Spleen (tissue), 11 donors: ENCODE measurements at regions not wholly inside any gene's neighbourhood (a gene's known extent, or its start where the extent isn't known, plus 50 kb on each side); places are given as distances from the start of the nearest gene placed in this dataset.

Experiments
- DNase-seq: peaks from one replicate; pipeline ENCODE4 v3.0.0-alpha.2; 2020
- H3K27ac ChIP-seq, 8 donors: fragments of 200-600 bp; sonication (generic) in 7 of 8; 1 replicate in 4 of 8; 2 replicates in 4 of 8; pipeline versions ENCODE4 v1.5.0 to v1.8.0; 2016 to 2021; ENCODE audit warnings: inconsistent platforms in 4 of 8, mild to moderate bottlenecking in 4 of 8, moderate library complexity in 1 of 8
- H3K27me3 ChIP-seq, 7 donors: fragments of 200-600 bp; sonication (generic) in 6 of 7; replicated peaks in 1 of 7; 1 replicate in 4 of 7; 2 replicates in 3 of 7; pipeline versions ENCODE4 v1.5.0 to v1.8.0; 2016 to 2021; ENCODE audit warnings: inconsistent platforms in 3 of 7, mild to moderate bottlenecking in 1 of 7
- H3K36me3 ChIP-seq, 6 donors: fragments of 200-600 bp; sonication (generic) in 5 of 6; 1 replicate in 4 of 6; 2 replicates in 2 of 6; pipeline versions ENCODE4 v1.5.0 to v1.8.0; 2016 to 2021; ENCODE audit warnings: inconsistent platforms in 2 of 6
- H3K4me1 ChIP-seq, 6 donors: fragments of 200-600 bp; sonication (generic) in 5 of 6; 1 replicate in 3 of 6; 2 replicates in 3 of 6; pipeline versions ENCODE4 v1.5.0 to v1.8.0; 2016 to 2021; ENCODE audit warnings: inconsistent platforms in 3 of 6
- H3K4me3 ChIP-seq, 8 donors: fragments of 200-600 bp; sonication (generic) in 7 of 8; 1 replicate in 4 of 8; 2 replicates in 4 of 8; pipeline versions ENCODE4 v1.5.0 to v1.8.0; 2016 to 2021; ENCODE audit warnings: inconsistent platforms in 4 of 8, mild to moderate bottlenecking in 4 of 8, moderate library complexity in 2 of 8
- H3K9me3 ChIP-seq, 8 donors: fragments of 200-600 bp; sonication (generic) in 7 of 8; 1 replicate in 4 of 8; 2 replicates in 4 of 8; pipeline versions ENCODE4 v1.5.0 to v1.8.0; 2016 to 2021; ENCODE audit warnings: inconsistent platforms in 4 of 8
- POLR2A ChIP-seq, 3 donors: fragments of 450-650 bp; IDR thresholded peaks; one replicate each; pipeline ENCODE4 v1.5.1; 2017; ENCODE audit warnings: antibody characterized with exemption in 3 of 3, mild to moderate bottlenecking in 1 of 3
- POLR2AphosphoS5 ChIP-seq, 3 donors: sonication (generic); formaldehyde crosslinking; IDR thresholded peaks; one replicate each; pipeline ENCODE4 v1.5.1; 2017; ENCODE audit warnings: antibody characterized with exemption in 3 of 3
- WGBS, 5 donors: extraction: QIAGEN DNeasy Blood & Tissue Kit in 3 of 5; methylation state at CpG; one replicate each; pipeline versions ENCODE4 v1.1.5 to v1.1.7; 2013 to 2018; 5-methylcytosine and 5-hydroxymethylcytosine counted together
- intact Hi-C: fragments of 100-400 bp; cut with DNase I; formaldehyde crosslinking; loops from one replicate; pipeline ENCODE4 v1.15.0; 2023; ENCODE audit warnings: low total_unique reads
- TF ChIP-seq, protein P1 (sequence below), 11 experiments: fragments of 200-600 bp in 7 of 11; fragments of 450-650 bp in 4 of 11; sonication (generic) in 4 of 11; IDR thresholded peaks in 8 of 11; conservative IDR thresholded peaks in 3 of 11; 1 replicate in 7 of 11; 2 replicates in 4 of 11; pipeline versions ENCODE4 v1.4.0 to v1.8.0; 2016 to 2021; ENCODE audit warnings: antibody characterized with exemption in 11 of 11, inconsistent platforms in 4 of 11, mild to moderate bottlenecking in 1 of 11
- donor health status: healthy with polysubstance abuse.
- donor health status: DM: no; HTN: no; CAD: no; lungs with moderate emphysema.
- donor health status: DM: no; HTN: no; CAD: no.
- donor health status: Bipolar disorder and iron deficiency.
- donor health status: healthy.
- donor health status: DM: no; HTN: no; CAD: no.
- donor health status: DM: yes; HTN: yes; CAD: no.

- no peaks in the 10 kb centered on the region for H3K4me1 ChIP-seq
- no peak for DNase-seq
Observed at GRCh38 chr6:147648916-147649315, 140.4 kb downstream of the SAMD5 start.

DNA sequence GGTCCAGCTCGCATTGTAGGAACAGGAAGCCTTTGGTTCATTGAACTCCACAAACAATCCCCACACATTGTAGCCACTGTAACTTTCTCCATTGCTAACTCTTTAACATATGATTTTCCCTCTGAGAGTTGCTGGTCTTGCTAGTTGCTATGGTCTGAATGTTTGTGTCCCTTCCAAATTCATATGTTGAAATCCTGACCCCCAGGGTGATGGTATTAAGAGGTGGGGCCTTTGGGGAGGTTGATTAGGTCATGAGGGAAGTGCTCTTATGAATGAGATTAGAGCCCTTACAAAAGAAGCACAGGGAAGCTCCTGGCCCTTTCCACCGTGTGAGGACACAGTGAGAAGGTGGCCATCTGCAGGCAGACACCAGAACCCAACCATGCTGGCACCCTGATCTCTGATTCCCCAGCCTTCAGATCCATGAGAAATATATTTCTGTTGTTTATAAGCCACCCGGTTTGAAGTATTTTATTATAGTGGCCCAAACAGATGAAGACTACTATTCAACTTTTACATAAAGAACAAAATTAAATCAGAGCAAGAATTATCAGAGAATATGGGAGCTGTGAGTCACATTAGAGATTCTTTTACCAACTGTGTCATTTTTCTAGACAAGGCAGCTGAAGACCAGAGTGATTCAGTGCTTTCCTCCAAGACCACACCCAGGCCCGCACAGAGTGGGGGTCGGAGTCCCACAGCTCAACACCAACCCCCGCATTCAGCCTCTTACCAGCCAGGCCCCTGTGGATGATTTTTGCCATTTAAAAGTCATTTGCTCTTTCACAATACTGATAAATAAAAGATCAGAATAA is 143.0 kb downstream of the SAMD5 start:
- no peaks in the 10 kb centered on the region for H3K4me1 ChIP-seq
- no peaks in the 10 kb centered on the region for H3K36me3 ChIP-seq
- H3K9me3 ChIP-seq, result no peaks in the 10 kb centered on the region
- intact Hi-C loops, result no loop called here
- H3K27me3 ChIP-seq, result no peaks in the 10 kb centered on the region
- H3K4me3 ChIP-seq, result no peak overlapping the region
- TF ChIP-seq, protein P1, sequence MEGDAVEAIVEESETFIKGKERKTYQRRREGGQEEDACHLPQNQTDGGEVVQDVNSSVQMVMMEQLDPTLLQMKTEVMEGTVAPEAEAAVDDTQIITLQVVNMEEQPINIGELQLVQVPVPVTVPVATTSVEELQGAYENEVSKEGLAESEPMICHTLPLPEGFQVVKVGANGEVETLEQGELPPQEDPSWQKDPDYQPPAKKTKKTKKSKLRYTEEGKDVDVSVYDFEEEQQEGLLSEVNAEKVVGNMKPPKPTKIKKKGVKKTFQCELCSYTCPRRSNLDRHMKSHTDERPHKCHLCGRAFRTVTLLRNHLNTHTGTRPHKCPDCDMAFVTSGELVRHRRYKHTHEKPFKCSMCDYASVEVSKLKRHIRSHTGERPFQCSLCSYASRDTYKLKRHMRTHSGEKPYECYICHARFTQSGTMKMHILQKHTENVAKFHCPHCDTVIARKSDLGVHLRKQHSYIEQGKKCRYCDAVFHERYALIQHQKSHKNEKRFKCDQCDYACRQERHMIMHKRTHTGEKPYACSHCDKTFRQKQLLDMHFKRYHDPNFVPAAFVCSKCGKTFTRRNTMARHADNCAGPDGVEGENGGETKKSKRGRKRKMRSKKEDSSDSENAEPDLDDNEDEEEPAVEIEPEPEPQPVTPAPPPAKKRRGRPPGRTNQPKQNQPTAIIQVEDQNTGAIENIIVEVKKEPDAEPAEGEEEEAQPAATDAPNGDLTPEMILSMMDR (IDR thresholded peaks at IDR 0.05 in 8 of 11, conservative IDR thresholded peaks at IDR 0.05 in 3 of 11), result no peak
- TF ChIP-seq POLR2A (IDR thresholded peaks at IDR 0.05), result no peak
- TF ChIP-seq POLR2AphosphoS5 (IDR thresholded peaks at IDR 0.05), result no peak
- DNase-seq, result no peak
- peak overlapping the region in 1 of 8 donors; percentile 1 for H3K27ac ChIP-seq
- WGBS, 5 donors, result 65 to 74% (median 70%) methylated on average over 6 of the region's 6 CpGs

More at GRCh38 chr6:147648916-147649315, 140.4 kb downstream of the SAMD5 start:
- Histone ChIP-seq H3K27ac (no peak overlapping the region), H3K36me3 (no peaks in the 10 kb centered on the region), H3K9me3 (no peaks in the 10 kb centered on the region), H3K4me3 (no peak overlapping the region), H3K27me3 (no peaks in the 10 kb centered on the region)
- WGBS, 5 donors, result 67 to 90% (median 80%) methylated on average over 2 of the region's 2 CpGs
- TF ChIP-seq POLR2A (IDR thresholded peaks at IDR 0.05) (no peak), POLR2AphosphoS5 (IDR thresholded peaks at IDR 0.05) (no peak)
- TF ChIP-seq, protein P1 (IDR thresholded peaks at IDR 0.05 in 8 of 11, conservative IDR thresholded peaks at IDR 0.05 in 3 of 11), result no peak
- intact Hi-C loops, result no loop called here

- Histone ChIP-seq H3K27me3 (no peaks in the 10 kb centered on the region), H3K4me1 (no peaks in the 10 kb centered on the region), H3K36me3 (no peaks in the 10 kb centered on the region), H3K27ac (no peak overlapping the region), H3K9me3 (no peaks in the 10 kb centered on the region), H3K4me3 (no peak overlapping the region)
- TF ChIP-seq, protein P1 (IDR thresholded peaks at IDR 0.05 in 8 of 11, conservative IDR thresholded peaks at IDR 0.05 in 3 of 11), result no peak
- TF ChIP-seq POLR2AphosphoS5 (IDR thresholded peaks at IDR 0.05), result no peak
- no peak for TF ChIP-seq POLR2A (IDR thresholded peaks at IDR 0.05)
- DNase-seq, result no peak
- WGBS, 5 donors, result 72 to 85% (median 76%) methylated on average over 2 of the region's 2 CpGs
- intact Hi-C loops, result no loop called here
Observed at GRCh38 chr6:147653631-147654030, 145.1 kb downstream of the SAMD5 start.

DNA sequence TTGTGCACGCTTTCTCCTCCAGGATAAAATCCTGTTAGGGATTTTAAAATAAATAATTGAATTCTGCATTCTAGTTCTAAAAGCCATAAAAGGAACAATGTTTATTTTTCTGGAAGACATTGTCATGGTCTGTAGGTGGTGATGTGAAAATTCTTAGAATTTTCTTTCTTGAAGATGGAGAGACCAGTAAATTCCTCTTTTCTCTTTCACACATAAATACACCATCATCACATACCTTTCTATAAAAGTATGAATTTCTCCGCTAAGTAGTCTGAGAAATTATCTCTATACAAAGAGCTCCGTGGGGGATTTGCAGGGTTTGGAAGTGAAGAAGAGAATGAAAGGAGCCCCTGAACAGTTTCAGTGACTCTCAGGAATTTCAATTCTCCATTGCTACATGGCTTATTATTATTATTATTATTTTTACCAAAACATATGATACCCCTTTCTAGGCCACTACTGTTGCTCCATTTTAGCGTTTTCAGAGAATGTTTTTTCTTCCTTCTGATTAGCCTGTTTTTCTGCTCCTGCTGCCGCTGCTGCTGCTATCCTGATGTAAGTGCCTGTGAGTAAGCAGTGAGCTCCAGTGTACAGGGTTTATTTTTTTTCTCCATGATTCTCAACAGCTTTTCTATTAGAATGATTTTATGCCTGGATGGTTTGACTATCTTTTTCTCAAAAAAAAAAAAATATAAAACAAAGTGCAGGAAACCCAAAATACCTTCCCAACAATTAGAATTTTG is 145.8 kb downstream of the SAMD5 start:
- 79 to 97% (median 86%) methylated on average over 5 of the region's 5 CpGs for WGBS, 5 donors
- Histone ChIP-seq H3K27me3 (no peaks in the 10 kb centered on the region), H3K36me3 (no peaks in the 10 kb centered on the region), H3K27ac (no peak overlapping the region), H3K9me3 (no peaks in the 10 kb centered on the region), H3K4me3 (no peak overlapping the region), H3K4me1 (no peaks in the 10 kb centered on the region)
- intact Hi-C loops, result no loop called here
- no peak for TF ChIP-seq POLR2AphosphoS5 (IDR thresholded peaks at IDR 0.05)
- no peak for TF ChIP-seq POLR2A (IDR thresholded peaks at IDR 0.05)
- TF ChIP-seq, protein P1 (IDR thresholded peaks at IDR 0.05 in 8 of 11, conservative IDR thresholded peaks at IDR 0.05 in 3 of 11), result no peak
- DNase-seq, result no peak
